HG03432 (cell line): ENCODE measurements at regions not wholly inside any gene's neighbourhood (a gene's known extent, or its start where the extent isn't known, plus 50 kb on each side); places are given as distances from the start of the nearest gene placed in this dataset.
"Not testable (repeated sequence)": the region's sequence is repeated elsewhere in the genome, so short reads cannot be mapped to it uniquely, and the experiment has no call there.

ENCODE experiments used
- ATAC-seq: cut with Tn5 transposase; IDR thresholded peaks from one replicate; pipeline ENCODE4 v1.9.1; 2021; ENCODE audit warnings: mild to moderate bottlenecking, moderate library complexity; ENCODE audit not compliant: unreplicated experiment

- no peak for ATAC-seq
Measured at GRCh38 chr7:20519645-20520044, 95.8 kb upstream of the ABCB5 start.

GRCh38 chr7:20520530-20520929 lies 94.9 kb upstream of the ABCB5 start:
- ATAC-seq, result no peak

GRCh38 chr7:20521243-20521642 lies 94.2 kb upstream of the ABCB5 start:
- no peak for ATAC-seq

- no peak for ATAC-seq
Measured at GRCh38 chr7:20529260-20529659, 86.2 kb upstream of the ABCB5 start.

GRCh38 chr7:20532890-20533289 lies 82.6 kb upstream of the ABCB5 start:
- ATAC-seq, result no peak

GRCh38 chr7:20534543-20534942 lies 80.9 kb upstream of the ABCB5 start:
- no peak for ATAC-seq

- ATAC-seq, result no peak
Measured at GRCh38 chr7:20535541-20535940, 79.9 kb upstream of the ABCB5 start.

- no peak for ATAC-seq
Measured at GRCh38 chr7:20539201-20539600, 76.3 kb upstream of the ABCB5 start.

GRCh38 chr7:20541608-20542349 lies 73.7 kb upstream of the ABCB5 start:
- peak; percentile 94 for ATAC-seq

- ATAC-seq, result no peak
Measured at GRCh38 chr7:20542594-20542993, 72.9 kb upstream of the ABCB5 start.

GRCh38 chr7:20543500-20543899 lies 72.0 kb upstream of the ABCB5 start:
- no peak for ATAC-seq

GRCh38 chr7:20545016-20545415 lies 70.5 kb upstream of the ABCB5 start:
- no peak for ATAC-seq

- ATAC-seq, result not testable (repeated sequence)
Measured at GRCh38 chr7:20546958-20547357, 68.5 kb upstream of the ABCB5 start.

GRCh38 chr7:20554072-20554471 lies 61.4 kb upstream of the ABCB5 start:
- no peak for ATAC-seq

GRCh38 chr7:20556091-20556490 lies 59.4 kb upstream of the ABCB5 start:
- ATAC-seq, result no peak

GRCh38 chr7:20557116-20557515 lies 58.4 kb upstream of the ABCB5 start:
- no peak for ATAC-seq

GRCh38 chr7:20558963-20559716 lies 56.3 kb upstream of the ABCB5 start:
- no peak for ATAC-seq

GRCh38 chr7:20559883-20560282 lies 55.6 kb upstream of the ABCB5 start:
- no peak for ATAC-seq

- no peak for ATAC-seq
Measured at GRCh38 chr7:20560325-20561180, 54.9 kb upstream of the ABCB5 start.

GRCh38 chr7:20561466-20561865 lies 54.0 kb upstream of the ABCB5 start:
- ATAC-seq, result no peak

GRCh38 chr7:20561908-20562307 lies 53.6 kb upstream of the ABCB5 start:
- no peak for ATAC-seq
